Erythroblast (primary cell): ENCODE measurements at regions not wholly inside any gene's neighbourhood (a gene's known extent, or its start where the extent isn't known, plus 50 kb on each side); places are given as distances from the start of the nearest gene placed in this dataset.

Experiments used
- GATA1 ChIP-seq: IDR thresholded peaks from 2 replicates; pipeline ENCODE4 v1.6.1; 2011; ENCODE audit warnings: low read depth, mild to moderate bottlenecking, control low read depth, low read length, moderate library complexity
- POLR2A ChIP-seq: IDR thresholded peaks from 2 replicates; pipeline ENCODE4 v1.6.1; 2011; ENCODE audit warnings: mild to moderate bottlenecking, low read length

- TF ChIP-seq POLR2A, result no peak
- TF ChIP-seq GATA1, result no peak
These were observed 749.3 kb upstream of the HS6ST1 start for GRCh38 chr2:129067953-129068352.
